ENCODE measurements at regions not wholly inside any gene's neighbourhood (a gene's known extent, or its start where the extent isn't known, plus 50 kb on each side); places are given as distances from the start of the nearest gene placed in this dataset.

DNA sequence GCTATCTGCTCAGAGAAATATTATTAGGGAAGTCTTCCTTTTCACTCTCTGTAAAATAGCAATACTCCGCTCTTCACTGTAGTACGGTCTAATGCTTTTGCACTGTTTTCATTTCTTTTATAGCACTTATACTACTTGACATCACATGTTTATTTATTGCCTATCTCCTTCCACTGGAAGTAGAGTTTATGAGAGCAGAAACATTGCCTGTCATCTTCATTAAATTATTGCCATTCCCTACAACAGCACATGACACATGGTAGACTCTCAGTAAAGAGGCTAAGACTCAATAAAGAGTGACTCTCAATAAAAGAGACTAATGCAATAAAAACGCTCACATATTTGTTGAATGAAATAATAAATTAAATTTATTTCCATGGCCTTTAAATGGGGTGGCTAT, 241.3 kb upstream of the MAGEC2 start:
- H3K36me3 ChIP-seq (replicated peaks in 1 of 2; ENCODE audit: control insufficient read depth in 1 of 2, insufficient read depth in 2 of 2, low read length in 2 of 2), result no peaks in the 10 kb centered on the region
- in situ Hi-C loops (cut with HindIII; ENCODE audit: extremely low pct_ligation_motif_present, low pct_unique_long_range_greater_than_20kb), result no loop called here
- H3K79me2 ChIP-seq (ENCODE audit: insufficient read depth, low read length), result no peaks in the 10 kb centered on the region
- H3K4me1 ChIP-seq (ENCODE audit: insufficient read depth, low read length), result no peaks in the 10 kb centered on the region
- no peak overlapping the region for H3K27ac ChIP-seq (ENCODE audit: extremely low read length, insufficient read depth, low read length)
- POLR2A ChIA-PET, result no interaction called here
- DNase-seq (ENCODE audit: low spot score), result no peak
- no peaks in the 10 kb centered on the region for H3K27me3 ChIP-seq (ENCODE audit: control insufficient read depth in 1 of 2, insufficient read depth in 2 of 2, low read length in 2 of 2)
- H4K20me1 ChIP-seq (ENCODE audit: insufficient read depth, low read length), result no peaks in the 10 kb centered on the region
- 65% methylated on average over 3 of the region's 3 CpGs for WGBS (ENCODE audit: low lambda C conversion rate)
- no peak overlapping the region for H3K4me2 ChIP-seq (ENCODE audit: low read depth, low read length)
- H3K4me3 ChIP-seq (replicated peaks in 1 of 3; ENCODE audit: insufficient read depth in 1 of 3, low read depth in 2 of 3, low read length in 3 of 3), result no peak overlapping the region
- TF ChIP-seq CBX1 (IDR thresholded peaks at IDR 0.05; ENCODE audit: low read depth), result no peak
- no peak for TF ChIP-seq BRD4 (CRISPR knock-in tag; IDR thresholded peaks at IDR 0.05)
- TF ChIP-seq ZNF367 (CRISPR knock-in tag; IDR thresholded peaks at IDR 0.05; ENCODE audit: borderline replicate concordance), result no peak
- no peak for TF ChIP-seq HNRNPL (IDR thresholded peaks at IDR 0.05; ENCODE audit: low read depth, low read length)
- TF ChIP-seq, protein P1, sequence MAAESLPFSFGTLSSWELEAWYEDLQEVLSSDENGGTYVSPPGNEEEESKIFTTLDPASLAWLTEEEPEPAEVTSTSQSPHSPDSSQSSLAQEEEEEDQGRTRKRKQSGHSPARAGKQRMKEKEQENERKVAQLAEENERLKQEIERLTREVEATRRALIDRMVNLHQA (CRISPR knock-in tag; IDR thresholded peaks at IDR 0.05), result no peak
- no peak for TF ChIP-seq ZNF713 (CRISPR knock-in tag; IDR thresholded peaks at IDR 0.05)
- no peak for TF ChIP-seq PCBP1 (IDR thresholded peaks at IDR 0.05; ENCODE audit: borderline replicate concordance, low read depth, low read length)
- TF ChIP-seq ZNF326 (CRISPR knock-in tag; IDR thresholded peaks at IDR 0.05; ENCODE audit: borderline replicate concordance), result no peak
- TF ChIP-seq, protein P2, sequence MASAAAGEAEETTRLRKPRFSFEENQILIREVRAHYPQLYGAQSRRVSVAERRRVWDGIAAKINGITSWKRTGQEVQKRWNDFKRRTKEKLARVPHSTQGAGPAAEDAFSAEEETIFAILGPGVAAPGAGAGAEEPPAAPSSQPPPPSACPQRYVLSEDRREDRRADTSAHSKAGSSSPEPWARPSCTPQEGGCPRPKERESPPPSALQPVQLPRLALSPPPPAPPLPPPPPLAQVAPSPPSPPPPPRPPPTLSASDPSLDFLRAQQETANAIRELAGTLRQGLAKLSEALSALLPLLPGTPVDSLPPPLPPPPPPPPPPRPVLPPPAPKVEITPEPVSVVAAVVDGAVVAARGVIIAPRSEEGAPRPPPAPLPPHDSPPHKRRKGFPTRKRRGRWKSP (CRISPR knock-in tag; IDR thresholded peaks at IDR 0.05), result no peak
- TF ChIP-seq, protein P3, sequence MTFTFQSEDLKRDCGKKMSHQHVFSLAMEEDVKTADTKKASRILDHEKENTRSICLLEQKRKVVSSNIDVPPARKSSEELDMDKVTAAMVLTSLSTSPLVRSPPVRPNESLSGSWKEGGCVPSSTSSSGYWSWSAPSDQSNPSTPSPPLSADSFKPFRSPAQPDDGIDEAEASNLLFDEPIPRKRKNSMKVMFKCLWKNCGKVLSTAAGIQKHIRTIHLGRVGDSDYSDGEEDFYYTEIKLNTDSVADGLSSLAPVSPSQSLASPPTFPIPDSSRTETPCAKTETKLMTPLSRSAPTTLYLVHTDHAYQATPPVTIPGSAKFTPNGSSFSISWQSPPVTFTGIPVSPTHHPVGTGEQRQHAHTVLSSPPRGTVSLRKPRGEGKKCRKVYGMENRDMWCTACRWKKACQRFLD (CRISPR knock-in tag; IDR thresholded peaks at IDR 0.05; ENCODE audit: borderline replicate concordance), result no peak
- TF ChIP-seq, protein P4, sequence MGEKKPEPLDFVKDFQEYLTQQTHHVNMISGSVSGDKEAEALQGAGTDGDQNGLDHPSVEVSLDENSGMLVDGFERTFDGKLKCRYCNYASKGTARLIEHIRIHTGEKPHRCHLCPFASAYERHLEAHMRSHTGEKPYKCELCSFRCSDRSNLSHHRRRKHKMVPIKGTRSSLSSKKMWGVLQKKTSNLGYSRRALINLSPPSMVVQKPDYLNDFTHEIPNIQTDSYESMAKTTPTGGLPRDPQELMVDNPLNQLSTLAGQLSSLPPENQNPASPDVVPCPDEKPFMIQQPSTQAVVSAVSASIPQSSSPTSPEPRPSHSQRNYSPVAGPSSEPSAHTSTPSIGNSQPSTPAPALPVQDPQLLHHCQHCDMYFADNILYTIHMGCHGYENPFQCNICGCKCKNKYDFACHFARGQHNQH (CRISPR knock-in tag; IDR thresholded peaks at IDR 0.05), result no peak
- TF ChIP-seq NCOA2 (CRISPR knock-in tag; IDR thresholded peaks at IDR 0.05), result no peak
- TF ChIP-seq ZNF383 (CRISPR knock-in tag; IDR thresholded peaks at IDR 0.05; ENCODE audit: borderline replicate concordance), result no peak
- no peak for TF ChIP-seq ZC3H4 (CRISPR knock-in tag; IDR thresholded peaks at IDR 0.05; ENCODE audit: borderline replicate concordance)
- no peak for TF ChIP-seq CC2D1A (CRISPR knock-in tag; IDR thresholded peaks at IDR 0.05)
- TF ChIP-seq ZNF615 (CRISPR knock-in tag; IDR thresholded peaks at IDR 0.05; ENCODE audit: borderline replicate concordance), result no peak
- CTCF ChIA-PET (ENCODE audit: low intra/inter-chr PET ratio, low total read pairs), result no interaction called here
- ATAC-seq, result no peak
- H2AFZ ChIP-seq (ENCODE audit: low read length), result no peak overlapping the region
- BruUV-seq (replicated peaks), result no TSS peak
- no peak for FAIRE-seq
- H3K9ac ChIP-seq (ENCODE audit: insufficient read depth, low read depth, low read length), result no peak overlapping the region
- peaks cover 36% of the 10 kb centered on the region; the same call in 1 of the 2 replicates for H3K9me3 ChIP-seq (ENCODE audit: low read length)
- intact Hi-C loops (cut with micrococcal nuclease; ENCODE audit: unreplicated experiment), result no loop called here

All from HepG2 (cell line).